ENCODE measurements at regions not wholly inside any gene's neighbourhood (a gene's known extent, or its start where the extent isn't known, plus 50 kb on each side); places are given as distances from the start of the nearest gene placed in this dataset.
"Not testable (repeated sequence)": the region's sequence is repeated elsewhere in the genome, so short reads cannot be mapped to it uniquely, and the experiment has no call there.

GRCh38 chr7:68082066-68082960 is 1085.7 kb downstream of the TYW1 start:
- H3K9me3 Mint-ChIP-seq, result peaks cover 12 to 44% (median 28%) of the 10 kb centered on the region in 6 donors
- H3K27ac Mint-ChIP-seq; H3K27me3 Mint-ChIP-seq (ENCODE audit: low read depth in 3 of 3); H3K4me1 Mint-ChIP-seq; H3K36me3 Mint-ChIP-seq; DNase-seq; H3K4me3 Mint-ChIP-seq: not testable (repeated sequence)

DNA sequence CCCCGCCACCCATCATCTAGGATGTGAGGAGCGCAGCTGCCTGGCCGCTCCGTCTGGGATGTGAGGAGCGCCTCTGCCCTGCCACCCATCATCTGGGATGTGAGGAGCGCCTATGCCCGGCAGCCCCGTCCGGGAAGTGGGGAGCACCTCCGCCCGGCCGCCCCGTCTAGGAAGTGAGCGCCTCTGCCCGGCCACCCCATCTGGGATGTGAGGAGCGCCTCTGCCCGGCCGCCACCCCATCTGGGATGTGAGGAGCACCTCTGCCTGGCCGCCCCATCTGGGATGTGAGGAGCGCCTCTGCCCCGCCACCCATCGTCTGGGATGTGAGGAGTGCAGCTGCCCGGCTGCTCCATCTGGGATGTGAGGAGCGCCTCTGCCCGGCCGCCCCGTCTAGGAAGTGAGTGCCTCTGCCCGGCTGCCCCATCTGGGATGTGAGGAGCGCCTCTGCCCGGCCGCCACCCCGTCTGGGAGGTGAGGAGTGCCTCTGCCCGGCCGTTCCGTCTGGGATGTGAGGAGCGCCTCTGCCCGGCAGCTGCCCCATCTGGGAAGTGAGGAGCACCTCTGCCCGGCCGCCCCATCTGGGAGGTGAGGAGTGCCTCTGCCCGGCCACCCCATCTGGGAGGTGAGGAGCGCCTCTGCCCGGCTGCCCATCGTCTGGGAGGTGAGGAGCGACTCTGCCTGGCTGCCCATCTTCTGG is 1086.5 kb downstream of the TYW1 start:
- H3K9me3 Mint-ChIP-seq, result peaks cover 9 to 44% (median 28%) of the 10 kb centered on the region in 6 donors
- H3K36me3 Mint-ChIP-seq; H3K4me3 Mint-ChIP-seq; H3K27ac Mint-ChIP-seq; DNase-seq; H3K27me3 Mint-ChIP-seq (ENCODE audit: low read depth in 3 of 3); H3K4me1 Mint-ChIP-seq: not testable (repeated sequence)

DNA sequence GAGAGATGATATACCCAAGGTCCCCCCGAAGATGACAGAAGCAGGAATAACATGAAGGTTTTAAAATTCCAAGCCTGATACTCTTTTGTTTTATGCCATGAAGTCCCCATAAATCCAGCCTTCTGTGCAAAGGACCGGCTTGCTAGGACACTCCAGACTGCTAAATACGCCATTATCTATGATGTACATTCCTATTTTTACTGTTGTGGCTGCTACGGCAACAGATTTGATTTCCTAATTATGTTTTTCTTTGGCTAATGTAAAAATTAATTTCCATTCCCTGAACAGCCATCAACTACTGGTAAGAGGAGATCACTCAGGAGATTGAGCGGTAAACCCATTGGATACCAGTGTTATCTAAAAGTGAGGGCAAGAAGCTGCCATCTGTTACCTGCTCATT is 1090.8 kb downstream of the TYW1 start:
- H3K36me3 Mint-ChIP-seq, result peaks cover 0 to 6% (median 0%) of the 10 kb centered on the region in 3 donors
- no peak for DNase-seq
- H3K4me3 Mint-ChIP-seq, result no peak overlapping the region
- no peaks in the 10 kb centered on the region for H3K4me1 Mint-ChIP-seq
- no peaks in the 10 kb centered on the region for H3K27me3 Mint-ChIP-seq (ENCODE audit: low read depth in 3 of 3)
- no peak overlapping the region for H3K27ac Mint-ChIP-seq
- H3K9me3 Mint-ChIP-seq, result peaks cover 14 to 49% (median 20%) of the 10 kb centered on the region in 6 donors

- Mint-ChIP-seq H3K4me1 (no peaks in the 10 kb centered on the region), H3K9me3 (peaks cover 14 to 64% (median 27%) of the 10 kb centered on the region in 6 donors), H3K27me3 (ENCODE audit: low read depth in 3 of 3) (no peaks in the 10 kb centered on the region), H3K4me3 (no peak overlapping the region), H3K36me3 (peaks cover 0 to 6% (median 0%) of the 10 kb centered on the region in 3 donors), H3K27ac (no peak overlapping the region)
- no peak for DNase-seq
These were observed 1092.2 kb downstream of the TYW1 start for GRCh38 chr7:68088879-68089278.

GRCh38 chr7:68090256-68090655 is 1093.6 kb downstream of the TYW1 start:
- not testable (repeated sequence) for H3K27ac Mint-ChIP-seq; H3K4me1 Mint-ChIP-seq; H3K4me3 Mint-ChIP-seq; H3K36me3 Mint-ChIP-seq; H3K27me3 Mint-ChIP-seq (ENCODE audit: low read depth in 3 of 3); DNase-seq
- peaks cover 8 to 57% (median 19%) of the 10 kb centered on the region in 6 donors for H3K9me3 Mint-ChIP-seq

GRCh38 chr7:68103319-68103718 is 1106.7 kb downstream of the TYW1 start:
- Mint-ChIP-seq H3K4me3 (no peak overlapping the region), H3K36me3 (peaks cover 0 to 4% (median 0%) of the 10 kb centered on the region in 3 donors), H3K27ac (no peak overlapping the region), H3K4me1 (no peaks in the 10 kb centered on the region), H3K9me3 (peaks cover 0 to 19% (median 11%) of the 10 kb centered on the region in 6 donors), H3K27me3 (ENCODE audit: low read depth in 3 of 3) (peaks cover 0 to 2% (median 0%) of the 10 kb centered on the region in 3 donors)
- no peak for DNase-seq

- H3K4me1 Mint-ChIP-seq, result no peaks in the 10 kb centered on the region
- H3K27ac Mint-ChIP-seq, result no peak overlapping the region
- DNase-seq, result no peak
- H3K27me3 Mint-ChIP-seq (ENCODE audit: low read depth in 3 of 3), result no peaks in the 10 kb centered on the region
- H3K9me3 Mint-ChIP-seq, result peaks cover 6 to 19% (median 11%) of the 10 kb centered on the region in 6 donors
- H3K36me3 Mint-ChIP-seq, result peaks cover 0 to 2% (median 0%) of the 10 kb centered on the region in 3 donors
- H3K4me3 Mint-ChIP-seq, result no peak overlapping the region
These were observed 1110.6 kb downstream of the TYW1 start for GRCh38 chr7:68107261-68107660.

- Mint-ChIP-seq H3K9me3 (peaks cover 5 to 18% (median 9%) of the 10 kb centered on the region in 6 donors), H3K27ac (no peak overlapping the region), H3K27me3 (ENCODE audit: low read depth in 3 of 3) (no peaks in the 10 kb centered on the region), H3K4me1 (no peaks in the 10 kb centered on the region), H3K4me3 (no peak overlapping the region), H3K36me3 (no peaks in the 10 kb centered on the region)
- DNase-seq, result no peak
These were observed 1111.3 kb downstream of the TYW1 start for GRCh38 chr7:68107968-68108367.

GRCh38 chr7:68109299-68109698 is 1112.7 kb downstream of the TYW1 start:
- Mint-ChIP-seq H3K27ac (no peak overlapping the region), H3K4me1 (no peaks in the 10 kb centered on the region), H3K36me3 (no peaks in the 10 kb centered on the region), H3K4me3 (no peak overlapping the region), H3K9me3 (peaks cover 5 to 21% (median 11%) of the 10 kb centered on the region in 6 donors), H3K27me3 (ENCODE audit: low read depth in 3 of 3) (peaks cover 0 to 2% (median 0%) of the 10 kb centered on the region in 3 donors)
- no peak for DNase-seq

DNA sequence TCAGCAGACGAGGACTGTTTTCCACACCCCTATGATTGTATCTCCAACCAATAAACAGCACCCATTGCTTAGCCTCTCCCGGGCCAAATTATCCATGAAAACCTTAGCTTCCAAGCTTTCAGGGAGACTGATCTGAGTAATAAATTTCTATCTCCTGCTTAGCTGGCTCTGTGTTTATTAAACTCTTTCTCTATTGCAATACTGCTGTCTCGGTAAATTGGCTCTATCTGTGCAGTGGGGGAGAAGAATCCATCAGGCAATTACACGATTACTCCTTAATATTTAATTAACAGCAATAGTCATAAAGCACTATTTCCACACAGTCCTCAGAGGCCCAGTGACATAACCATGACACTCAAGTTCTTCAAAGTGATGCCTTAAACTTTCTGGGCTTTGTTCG is 1122.8 kb downstream of the TYW1 start:
- no peaks in the 10 kb centered on the region for H3K4me1 Mint-ChIP-seq
- no peak overlapping the region for H3K4me3 Mint-ChIP-seq
- H3K9me3 Mint-ChIP-seq, result peaks cover 16 to 58% (median 37%) of the 10 kb centered on the region in 6 donors
- no peak overlapping the region for H3K27ac Mint-ChIP-seq
- peaks cover 0 to 3% (median 0%) of the 10 kb centered on the region in 3 donors for H3K36me3 Mint-ChIP-seq
- H3K27me3 Mint-ChIP-seq (ENCODE audit: low read depth in 3 of 3), result peaks cover 0 to 2% (median 0%) of the 10 kb centered on the region in 3 donors
- DNase-seq, result no peak

DNA sequence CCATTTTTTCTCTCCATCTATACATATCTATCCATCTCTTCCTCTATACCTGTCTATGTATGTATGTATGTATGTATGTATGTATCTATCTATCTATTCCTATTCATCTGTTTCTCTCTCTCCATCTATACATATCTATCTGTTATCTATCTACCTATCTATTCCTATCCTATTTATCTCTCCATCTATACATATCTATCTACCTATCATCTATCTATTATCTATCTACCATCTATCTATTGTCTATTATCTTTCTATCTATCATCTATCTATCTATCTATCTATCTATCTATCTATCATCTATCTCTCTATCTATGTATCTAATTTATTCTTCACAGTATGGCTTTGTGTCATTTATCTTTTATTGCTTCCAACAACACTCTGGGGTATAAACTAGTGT is 1124.4 kb downstream of the TYW1 start:
- H3K27ac Mint-ChIP-seq, result no peak overlapping the region
- no peak for DNase-seq
- H3K9me3 Mint-ChIP-seq, result peaks cover 16 to 61% (median 35%) of the 10 kb centered on the region in 6 donors
- no peak overlapping the region for H3K4me3 Mint-ChIP-seq
- peaks cover 0 to 2% (median 0%) of the 10 kb centered on the region in 3 donors for H3K27me3 Mint-ChIP-seq (ENCODE audit: low read depth in 3 of 3)
- H3K36me3 Mint-ChIP-seq, result peaks cover 0 to 3% (median 0%) of the 10 kb centered on the region in 3 donors
- no peaks in the 10 kb centered on the region for H3K4me1 Mint-ChIP-seq

GRCh38 chr7:68121655-68122054 is 1125.0 kb downstream of the TYW1 start:
- peaks cover 0 to under 1% (median 0%) of the 10 kb centered on the region in 3 donors for H3K27me3 Mint-ChIP-seq (ENCODE audit: low read depth in 3 of 3)
- H3K36me3 Mint-ChIP-seq, result peaks cover 0 to 3% (median 0%) of the 10 kb centered on the region in 3 donors
- H3K4me3 Mint-ChIP-seq, result no peak overlapping the region
- H3K9me3 Mint-ChIP-seq, result peaks cover 15 to 59% (median 31%) of the 10 kb centered on the region in 6 donors
- H3K27ac Mint-ChIP-seq, result no peak overlapping the region
- H3K4me1 Mint-ChIP-seq, result no peaks in the 10 kb centered on the region
- DNase-seq, result no peak

DNA sequence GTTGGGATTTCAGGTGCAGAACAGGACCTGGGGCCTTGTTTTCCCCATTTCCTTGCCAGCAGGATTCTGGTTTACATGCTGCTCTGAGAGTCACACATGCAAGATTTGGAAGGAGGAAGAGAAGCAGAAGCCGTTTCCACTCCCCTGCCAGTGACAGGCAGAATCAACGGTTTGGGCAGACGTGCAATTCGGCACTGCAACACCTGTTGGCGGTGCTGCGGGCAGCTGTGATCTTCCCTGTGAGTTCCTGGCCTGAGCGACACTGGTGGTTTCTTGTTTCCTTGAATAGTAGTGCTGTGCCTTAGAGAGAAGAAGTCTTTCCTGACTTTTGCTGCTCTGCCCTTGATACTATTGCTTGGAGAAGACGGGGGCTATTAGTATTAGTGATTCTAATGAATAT is 1126.2 kb downstream of the TYW1 start:
- peaks cover 13 to 54% (median 30%) of the 10 kb centered on the region in 6 donors for H3K9me3 Mint-ChIP-seq
- H3K36me3 Mint-ChIP-seq, result peaks cover 0 to 3% (median 0%) of the 10 kb centered on the region in 3 donors
- H3K27me3 Mint-ChIP-seq (ENCODE audit: low read depth in 3 of 3), result no peaks in the 10 kb centered on the region
- no peak for DNase-seq
- H3K4me1 Mint-ChIP-seq, result no peaks in the 10 kb centered on the region
- no peak overlapping the region for H3K4me3 Mint-ChIP-seq
- no peak overlapping the region for H3K27ac Mint-ChIP-seq

DNA sequence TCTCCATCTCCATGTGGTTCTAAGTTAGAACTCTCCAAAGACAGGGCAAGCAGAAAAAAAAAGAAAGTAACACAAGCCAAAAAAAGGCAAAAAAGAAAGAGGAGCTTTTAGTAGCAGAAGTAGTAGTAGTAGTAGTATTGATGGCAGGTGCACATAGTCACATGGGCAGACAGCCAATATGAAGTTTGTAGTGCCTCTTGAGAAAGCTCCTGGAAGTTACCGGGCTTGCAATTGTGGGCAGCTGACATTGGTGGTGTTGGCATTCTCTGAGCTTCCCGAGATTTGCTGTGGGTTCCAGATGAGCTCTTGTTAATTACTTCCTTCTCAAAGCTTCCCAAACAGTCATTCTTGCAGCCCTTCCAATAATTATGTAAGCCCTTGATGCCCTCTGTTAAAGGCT is 1128.5 kb downstream of the TYW1 start:
- peaks cover 0 to 3% (median 0%) of the 10 kb centered on the region in 3 donors for H3K36me3 Mint-ChIP-seq
- no peaks in the 10 kb centered on the region for H3K27me3 Mint-ChIP-seq (ENCODE audit: low read depth in 3 of 3)
- no peak for DNase-seq
- H3K4me3 Mint-ChIP-seq, result no peak overlapping the region
- H3K9me3 Mint-ChIP-seq, result peaks cover 6 to 45% (median 14%) of the 10 kb centered on the region in 6 donors
- H3K27ac Mint-ChIP-seq, result no peak overlapping the region
- H3K4me1 Mint-ChIP-seq, result no peaks in the 10 kb centered on the region

Measured in immature natural killer cell (primary cell).